Esophagus (tissue), 2 donors: ENCODE measurements at regions not wholly inside any gene's neighbourhood (a gene's known extent, or its start where the extent isn't known, plus 50 kb on each side); places are given as distances from the start of the nearest gene placed in this dataset.

Experiments used
- H3K27ac ChIP-seq, 2 donors: one replicate each; pipeline ENCODE4 v1.5.1; 2013; ENCODE audit warnings: low read depth in 2 of 2, mild to moderate bottlenecking in 2 of 2, inconsistent platforms in 1 of 2, low read length in 1 of 2, moderate library complexity in 1 of 2
- H3K27me3 ChIP-seq, 2 donors: one replicate each; pipeline ENCODE4 v1.6.1; 2013; ENCODE audit warnings: low read length in 2 of 2, control low read depth in 1 of 2, mild to moderate bottlenecking in 1 of 2; ENCODE audit not compliant: insufficient read depth in 2 of 2, control insufficient read depth in 1 of 2
- H3K36me3 ChIP-seq, 2 donors: one replicate each; pipeline ENCODE4 v1.6.1; 2013; ENCODE audit warnings: low read length in 1 of 2; ENCODE audit not compliant: control insufficient read depth in 2 of 2, insufficient read depth in 2 of 2
- H3K4me1 ChIP-seq, 2 donors: one replicate each; pipeline ENCODE4 v1.6.1; 2013; ENCODE audit warnings: low read length in 1 of 2; ENCODE audit not compliant: control insufficient read depth in 2 of 2, insufficient read depth in 2 of 2
- H3K4me3 ChIP-seq, 2 donors: one replicate each; pipeline ENCODE4 v1.5.1; 2013; ENCODE audit warnings: low read length in 2 of 2, mild to moderate bottlenecking in 2 of 2, low read depth in 1 of 2, moderate library complexity in 1 of 2
- H3K9me3 ChIP-seq, 2 donors: one replicate each; pipeline ENCODE4 v1.6.1; 2013; ENCODE audit warnings: mild to moderate bottlenecking in 2 of 2, low read depth in 1 of 2, low read length in 1 of 2, moderate library complexity in 1 of 2; ENCODE audit not compliant: control insufficient read depth in 2 of 2, insufficient read depth in 1 of 2
- WGBS, 2 donors: extraction: QIAGEN DNeasy Blood & Tissue Kit; methylation state at CpG; one replicate each; pipeline ENCODE4 v1.1.7; 2013; 5-methylcytosine and 5-hydroxymethylcytosine counted together
- donor health status: healthy with polysubstance abuse.
- donor health status: Bipolar disorder and iron deficiency.

DNA sequence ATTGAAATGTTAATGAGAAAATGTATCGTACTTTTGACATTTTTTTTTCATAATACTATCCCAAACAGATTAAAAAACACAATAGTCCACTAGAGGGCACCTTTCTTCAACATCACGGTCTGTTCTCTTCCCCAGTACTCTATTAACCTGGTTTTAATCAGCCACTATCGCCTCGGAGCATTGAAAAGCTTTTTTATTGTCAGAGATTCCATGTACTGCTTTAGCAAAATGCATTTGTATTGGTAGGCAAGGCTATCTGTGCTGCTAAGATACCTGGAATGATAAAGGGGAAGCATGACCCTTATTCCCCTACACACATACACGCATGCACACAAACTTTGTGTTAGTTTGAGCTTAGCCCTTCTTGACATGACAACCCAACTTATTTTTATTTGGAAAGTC, 160.1 kb upstream of the IL12A start:
- Histone ChIP-seq H3K27ac (no peak overlapping the region), H3K4me1 (no peaks in the 10 kb centered on the region), H3K36me3 (no peaks in the 10 kb centered on the region)

DNA sequence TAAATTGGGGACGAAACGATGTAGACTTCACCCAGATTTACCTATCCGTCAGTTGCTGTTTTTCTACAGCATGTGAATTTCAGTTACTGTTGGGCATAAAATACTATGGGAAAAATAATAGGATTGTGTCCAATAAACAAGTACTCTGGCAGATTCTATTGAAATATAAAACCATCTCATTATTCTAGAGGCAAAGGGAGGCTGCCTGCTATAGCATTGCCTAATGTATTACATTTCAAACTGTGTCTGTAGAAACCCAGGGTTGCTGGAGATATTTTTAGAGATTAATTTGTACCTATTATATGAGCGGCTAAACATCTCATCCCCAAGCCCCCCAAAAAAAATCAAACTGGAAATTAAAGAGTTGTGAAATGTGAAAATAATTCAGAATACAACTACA, 159.6 kb upstream of the IL12A start:
- H3K27ac ChIP-seq: no peak overlapping the region
- H3K9me3 ChIP-seq: no peaks in the 10 kb centered on the region
- H3K4me1 ChIP-seq: no peaks in the 10 kb centered on the region
- H3K36me3 ChIP-seq: no peaks in the 10 kb centered on the region
- WGBS, 2 donors: 75 to 78% methylated on average over 4 of the region's 4 CpGs
- H3K4me3 ChIP-seq: no peak overlapping the region
- H3K27me3 ChIP-seq: no peaks in the 10 kb centered on the region

More for the DNA sequence above, 160.1 kb upstream of the IL12A start:
- H3K9me3 ChIP-seq: no peaks in the 10 kb centered on the region
- H3K27me3 ChIP-seq: no peaks in the 10 kb centered on the region
- H3K4me3 ChIP-seq: no peak overlapping the region
- 14 to 17% methylated on average over 5 of the region's 5 CpGs for WGBS, 2 donors

DNA sequence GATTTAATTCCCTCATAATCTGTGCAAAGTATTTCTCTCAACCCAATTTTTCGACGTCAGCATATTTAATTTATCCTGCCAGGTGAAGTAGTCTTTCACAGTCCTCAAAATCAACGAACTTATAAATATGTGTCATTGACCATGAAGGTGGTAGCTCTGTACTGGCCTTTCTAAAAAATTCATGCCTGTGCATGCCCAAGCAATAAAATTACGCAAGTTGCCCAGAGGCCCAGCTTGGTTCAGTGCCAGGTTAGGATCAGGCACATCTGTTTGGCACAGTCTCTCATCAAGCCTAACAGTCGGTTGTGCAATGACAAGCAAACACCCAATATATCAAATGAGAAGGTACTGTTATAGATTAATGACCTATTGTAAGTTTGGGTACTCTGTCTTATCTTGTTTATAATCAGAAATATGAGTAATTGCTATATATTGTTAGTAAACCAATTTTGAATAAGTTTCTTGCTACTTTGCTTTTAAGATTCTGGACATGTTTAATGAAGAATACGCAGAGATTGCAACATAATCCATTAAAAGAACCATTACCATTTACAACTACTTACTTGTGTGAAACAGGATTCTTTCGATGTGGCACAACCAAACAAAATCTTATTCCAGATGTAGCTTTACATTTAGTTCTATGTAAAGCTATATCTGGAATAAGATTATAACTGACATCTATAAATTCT, 159.0 kb upstream of the IL12A start:
- WGBS, 2 donors: 35 to 40% methylated on average over 7 of the region's 7 CpGs
- H3K4me1 ChIP-seq: no peaks in the 10 kb centered on the region
- no peaks in the 10 kb centered on the region for H3K27me3 ChIP-seq
- no peaks in the 10 kb centered on the region for H3K36me3 ChIP-seq
- H3K9me3 ChIP-seq: no peaks in the 10 kb centered on the region
- H3K4me3 ChIP-seq: no peak overlapping the region
- H3K27ac ChIP-seq: no peak overlapping the region

DNA sequence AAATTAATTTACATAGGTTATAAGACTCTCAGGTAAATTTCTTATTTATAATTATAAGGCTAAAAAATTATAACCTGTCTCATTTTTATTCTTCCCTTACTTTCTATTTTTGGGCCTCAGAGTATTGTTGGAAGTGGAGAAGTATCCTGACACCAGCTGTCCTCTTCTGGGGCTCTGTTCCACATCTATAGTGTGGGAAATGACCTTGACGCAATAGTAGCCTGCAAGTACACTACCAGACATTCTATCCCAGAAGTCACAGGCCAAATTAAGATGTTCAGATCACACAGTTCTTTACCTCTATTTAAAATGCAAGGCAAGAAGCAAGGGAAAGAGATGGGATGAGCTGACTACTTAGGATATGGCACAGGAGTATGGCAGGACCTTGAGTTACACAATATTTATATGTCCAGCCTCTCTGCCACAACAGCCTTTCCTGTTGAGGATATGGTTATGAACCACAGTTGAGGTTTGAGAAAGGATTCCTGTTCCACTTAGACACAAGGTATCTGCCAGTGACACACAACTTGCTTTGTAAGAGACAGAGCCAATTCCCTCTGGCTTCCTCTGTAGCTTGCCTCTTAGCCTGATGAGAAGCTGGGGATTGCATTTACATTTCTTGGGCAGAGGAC, 158.0 kb upstream of the IL12A start:
- 89 to 91% methylated on average over 1 of the region's 1 CpG for WGBS, 2 donors
- H3K36me3 ChIP-seq: no peaks in the 10 kb centered on the region
- no peaks in the 10 kb centered on the region for H3K4me1 ChIP-seq
- H3K4me3 ChIP-seq: no peak overlapping the region
- H3K27ac ChIP-seq: no peak overlapping the region
- H3K27me3 ChIP-seq: no peaks in the 10 kb centered on the region
- H3K9me3 ChIP-seq: no peaks in the 10 kb centered on the region

DNA sequence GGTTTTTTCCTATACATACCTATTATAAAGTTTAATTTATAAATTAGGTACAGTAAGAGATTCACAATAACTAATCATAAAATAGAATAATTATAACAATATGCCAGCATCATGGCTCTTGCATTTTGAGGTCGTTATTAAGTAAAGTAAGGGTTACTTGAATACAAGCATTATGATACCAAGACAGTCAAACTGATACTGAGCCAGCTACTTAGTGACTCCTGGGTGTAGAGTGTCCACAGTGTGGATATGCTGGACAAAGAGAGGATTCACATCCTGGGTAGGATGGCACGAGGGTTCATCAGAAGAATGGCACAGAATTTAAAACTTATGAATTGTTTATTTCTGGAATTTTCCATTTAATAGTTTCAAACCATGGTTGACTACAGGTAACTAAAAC, 157.2 kb upstream of the IL12A start:
- Histone ChIP-seq H3K4me3 (no peak overlapping the region), H3K9me3 (no peaks in the 10 kb centered on the region), H3K36me3 (no peaks in the 10 kb centered on the region), H3K4me1 (no peaks in the 10 kb centered on the region), H3K27me3 (no peaks in the 10 kb centered on the region), H3K27ac (no peak overlapping the region)
- 81 to 82% methylated on average over 2 of the region's 2 CpGs for WGBS, 2 donors

DNA sequence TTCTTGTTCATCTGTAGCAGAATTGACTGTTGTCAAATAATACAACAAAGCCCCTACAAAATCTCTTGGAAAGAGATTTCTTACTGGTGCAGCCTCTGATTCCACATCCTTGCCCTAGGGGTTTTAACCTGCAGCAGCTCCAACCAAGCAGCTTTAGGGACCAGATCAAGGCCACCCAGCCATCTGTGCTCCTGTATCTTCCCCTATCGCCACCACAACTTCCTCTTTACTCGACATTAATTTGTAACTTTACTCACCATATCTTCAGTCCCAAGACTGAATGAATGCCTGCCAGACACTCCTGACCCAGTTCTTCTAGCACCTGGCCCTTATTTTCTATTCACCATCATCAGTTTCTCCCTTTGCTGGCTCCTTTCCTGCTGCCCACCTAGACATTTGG, 156.6 kb upstream of the IL12A start:
- H3K4me1 ChIP-seq: no peaks in the 10 kb centered on the region
- H3K36me3 ChIP-seq: no peaks in the 10 kb centered on the region
- no peak overlapping the region for H3K4me3 ChIP-seq
- H3K27me3 ChIP-seq: no peaks in the 10 kb centered on the region
- 67 to 70% methylated on average over 2 of the region's 2 CpGs for WGBS, 2 donors
- H3K9me3 ChIP-seq: no peaks in the 10 kb centered on the region
- H3K27ac ChIP-seq: no peak overlapping the region

DNA sequence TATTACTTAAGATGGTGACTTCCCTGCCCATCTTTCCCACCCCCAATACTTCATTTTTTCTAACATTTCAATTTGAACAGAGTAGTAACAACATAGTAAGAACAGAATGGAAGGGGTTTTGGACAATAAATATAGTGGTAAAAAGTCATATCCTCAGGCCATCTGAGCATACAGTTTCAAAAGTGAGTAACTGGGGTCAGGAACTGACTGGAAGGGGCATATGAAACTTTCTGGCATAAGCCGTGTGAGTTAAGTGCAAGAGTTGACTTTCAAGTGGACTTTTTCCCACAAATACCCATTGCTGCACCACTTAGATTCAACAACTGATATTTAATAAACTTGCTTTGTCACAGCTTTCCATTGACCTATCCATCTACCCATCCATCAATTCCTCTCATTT, 153.5 kb upstream of the IL12A start:
- Histone ChIP-seq H3K36me3 (no peaks in the 10 kb centered on the region), H3K9me3 (no peaks in the 10 kb centered on the region), H3K27me3 (no peaks in the 10 kb centered on the region), H3K4me3 (no peak overlapping the region), H3K4me1 (no peaks in the 10 kb centered on the region), H3K27ac (no peak overlapping the region)
- WGBS, 2 donors: 74 to 95% methylated on average over 1 of the region's 1 CpG

DNA sequence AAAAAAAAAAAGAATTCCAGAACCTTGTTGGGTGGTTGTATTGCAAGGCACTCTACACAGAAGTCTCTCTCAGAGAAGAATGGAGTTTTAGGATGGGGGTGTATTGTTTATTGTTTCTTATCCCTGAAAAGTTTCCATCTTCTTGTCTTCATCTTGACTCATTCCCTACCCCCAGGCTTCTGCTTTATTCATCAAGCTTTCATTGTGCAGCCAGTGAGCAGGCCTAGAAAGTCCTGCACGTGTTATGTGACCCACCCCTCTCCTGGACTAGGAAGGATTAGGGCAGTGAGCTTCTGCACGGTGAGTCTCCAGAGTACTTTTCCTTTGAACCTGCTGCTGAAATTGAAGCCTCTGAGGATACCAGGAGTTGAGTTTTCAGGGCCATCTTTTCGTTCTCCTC, 150.9 kb upstream of the IL12A start:
- Histone ChIP-seq H3K27ac (no peak overlapping the region), H3K27me3 (no peaks in the 10 kb centered on the region), H3K4me1 (no peaks in the 10 kb centered on the region), H3K4me3 (no peak overlapping the region), H3K36me3 (no peaks in the 10 kb centered on the region), H3K9me3 (no peaks in the 10 kb centered on the region)
- 51 to 67% methylated on average over 3 of the region's 3 CpGs for WGBS, 2 donors

DNA sequence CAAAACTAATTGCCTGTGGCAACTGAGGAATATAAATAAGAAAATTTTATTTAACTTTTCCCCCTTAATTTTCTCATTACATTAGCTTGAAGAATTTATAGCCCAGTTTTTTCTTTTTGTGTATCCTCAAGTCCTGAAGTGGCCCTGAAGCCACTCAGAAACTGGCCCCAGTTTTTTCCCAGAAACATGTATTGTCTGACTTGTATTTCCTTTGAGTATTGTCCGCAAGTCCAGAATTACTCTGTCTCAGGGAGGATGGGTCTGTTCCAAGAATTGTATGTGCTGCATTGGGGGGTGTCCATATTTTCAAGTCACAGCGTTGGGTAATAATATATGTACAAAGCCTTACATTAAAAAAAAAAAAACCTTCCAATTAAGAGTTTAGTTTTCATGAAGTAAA, 149.7 kb upstream of the IL12A start:
- Histone ChIP-seq H3K27ac (no peak overlapping the region), H3K27me3 (no peaks in the 10 kb centered on the region)
- WGBS, 2 donors: 71 to 81% methylated on average over 2 of the region's 2 CpGs

More for the DNA sequence above, 149.7 kb upstream of the IL12A start:
- no peaks in the 10 kb centered on the region for H3K36me3 ChIP-seq
- H3K4me1 ChIP-seq: no peaks in the 10 kb centered on the region
- H3K4me3 ChIP-seq: no peak overlapping the region
- no peaks in the 10 kb centered on the region for H3K9me3 ChIP-seq
